ENCODE measurements at regions not wholly inside any gene's neighbourhood (a gene's known extent, or its start where the extent isn't known, plus 50 kb on each side); places are given as distances from the start of the nearest gene placed in this dataset.

DNA sequence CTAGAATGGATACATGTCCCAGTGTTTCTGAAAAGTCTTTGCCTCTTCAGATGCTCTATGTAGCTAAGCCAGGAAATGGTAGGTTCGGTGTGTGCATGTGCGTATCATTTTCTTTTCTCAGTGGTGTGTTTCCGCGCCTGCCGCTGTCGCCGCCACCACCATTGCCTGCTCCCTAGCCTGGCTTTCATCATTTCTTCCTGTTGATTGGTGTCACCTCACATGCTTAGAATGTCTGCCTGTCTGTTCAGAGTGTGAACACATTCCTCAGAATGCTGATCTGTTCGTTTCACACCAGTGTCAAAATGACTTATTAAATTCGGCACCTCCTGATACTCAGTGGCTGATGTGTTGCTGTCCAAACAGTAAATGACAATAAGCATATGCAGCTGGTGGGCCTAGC is 255.2 kb upstream of the SPRED2 start:
- no peak overlapping the region for H3K4me3 ChIP-seq (ENCODE audit: low read depth in 1 of 2, low read length in 2 of 2)
- no peaks in the 10 kb centered on the region for H3K4me1 ChIP-seq (ENCODE audit: insufficient read depth, low read length)
- H2AFZ ChIP-seq (ENCODE audit: low read depth, low read length), result no peak overlapping the region
- TF ChIP-seq, protein P1, sequence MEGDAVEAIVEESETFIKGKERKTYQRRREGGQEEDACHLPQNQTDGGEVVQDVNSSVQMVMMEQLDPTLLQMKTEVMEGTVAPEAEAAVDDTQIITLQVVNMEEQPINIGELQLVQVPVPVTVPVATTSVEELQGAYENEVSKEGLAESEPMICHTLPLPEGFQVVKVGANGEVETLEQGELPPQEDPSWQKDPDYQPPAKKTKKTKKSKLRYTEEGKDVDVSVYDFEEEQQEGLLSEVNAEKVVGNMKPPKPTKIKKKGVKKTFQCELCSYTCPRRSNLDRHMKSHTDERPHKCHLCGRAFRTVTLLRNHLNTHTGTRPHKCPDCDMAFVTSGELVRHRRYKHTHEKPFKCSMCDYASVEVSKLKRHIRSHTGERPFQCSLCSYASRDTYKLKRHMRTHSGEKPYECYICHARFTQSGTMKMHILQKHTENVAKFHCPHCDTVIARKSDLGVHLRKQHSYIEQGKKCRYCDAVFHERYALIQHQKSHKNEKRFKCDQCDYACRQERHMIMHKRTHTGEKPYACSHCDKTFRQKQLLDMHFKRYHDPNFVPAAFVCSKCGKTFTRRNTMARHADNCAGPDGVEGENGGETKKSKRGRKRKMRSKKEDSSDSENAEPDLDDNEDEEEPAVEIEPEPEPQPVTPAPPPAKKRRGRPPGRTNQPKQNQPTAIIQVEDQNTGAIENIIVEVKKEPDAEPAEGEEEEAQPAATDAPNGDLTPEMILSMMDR (IDR thresholded peaks at IDR 0.05; ENCODE audit: borderline replicate concordance, extremely low read depth, low read length, poor library complexity, severe bottlenecking), result no peak
- TF ChIP-seq EZH2 (IDR thresholded peaks at IDR 0.05; ENCODE audit: borderline replicate concordance, low read depth, low read length, severe bottlenecking), result no peak
- H3K36me3 ChIP-seq (ENCODE audit: insufficient read depth, low read length), result no peaks in the 10 kb centered on the region
- H4K20me1 ChIP-seq (ENCODE audit: insufficient read depth, low read length), result no peaks in the 10 kb centered on the region
- ATAC-seq (ENCODE audit: insufficient read depth, low read depth) (no peak), DNase-seq (no peak)
- H3K9ac ChIP-seq (ENCODE audit: low read depth, low read length), result no peak overlapping the region
- H3K79me2 ChIP-seq (ENCODE audit: insufficient read depth, low read length), result no peaks in the 10 kb centered on the region
- peaks cover 5% of the 10 kb centered on the region for H3K27me3 ChIP-seq (ENCODE audit: insufficient read depth, low read length, poor library complexity)
- H3K4me2 ChIP-seq (ENCODE audit: insufficient read depth, low read length), result no peak overlapping the region
- H3K9me3 ChIP-seq (ENCODE audit: insufficient read depth, low read length, severe bottlenecking), result no peaks in the 10 kb centered on the region
- H3K27ac ChIP-seq (ENCODE audit: low read length), result no peak overlapping the region

DNA sequence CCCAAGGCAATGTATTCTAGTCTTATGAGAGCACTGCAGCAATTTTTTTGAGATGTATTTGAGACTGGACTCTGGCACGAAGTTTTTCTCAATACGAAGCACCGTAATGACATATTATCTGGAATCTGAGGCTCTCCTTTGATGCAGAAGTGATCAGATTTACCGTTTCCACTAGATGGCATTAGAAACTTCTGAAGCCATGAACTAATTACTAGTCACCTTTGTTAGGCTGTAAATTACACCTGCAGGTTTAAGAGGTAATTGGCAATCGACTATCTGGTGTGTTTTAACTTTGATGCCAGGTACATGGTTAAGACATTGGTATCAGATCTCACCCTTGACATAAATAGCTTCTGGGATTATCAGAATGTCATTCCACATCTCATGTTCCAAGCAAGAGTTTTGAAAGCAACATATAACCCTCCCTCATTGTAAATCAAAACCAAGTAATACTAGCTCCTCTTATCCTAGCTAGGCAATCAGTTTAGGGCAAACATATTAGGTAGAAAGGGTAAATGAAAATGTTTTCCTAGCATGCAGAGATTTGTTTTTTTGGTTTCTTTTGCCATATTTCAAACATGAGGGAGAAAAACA is 254.6 kb upstream of the SPRED2 start:
- Histone ChIP-seq H3K4me1 (ENCODE audit: insufficient read depth, low read length) (no peaks in the 10 kb centered on the region), H3K9me3 (ENCODE audit: insufficient read depth, low read length, severe bottlenecking) (no peaks in the 10 kb centered on the region), H3K4me2 (ENCODE audit: insufficient read depth, low read length) (no peak overlapping the region), H3K27me3 (ENCODE audit: insufficient read depth, low read length, poor library complexity) (peaks cover 5% of the 10 kb centered on the region), H3K9ac (ENCODE audit: low read depth, low read length) (no peak overlapping the region), H3K79me2 (ENCODE audit: insufficient read depth, low read length) (no peaks in the 10 kb centered on the region), H3K4me3 (ENCODE audit: low read depth in 1 of 2, low read length in 2 of 2) (no peak overlapping the region), H3K36me3 (ENCODE audit: insufficient read depth, low read length) (no peaks in the 10 kb centered on the region), H2AFZ (ENCODE audit: low read depth, low read length) (no peak overlapping the region), H3K27ac (ENCODE audit: low read length) (no peak overlapping the region), H4K20me1 (ENCODE audit: insufficient read depth, low read length) (no peaks in the 10 kb centered on the region)
- TF ChIP-seq, protein P1 (IDR thresholded peaks at IDR 0.05; ENCODE audit: borderline replicate concordance, extremely low read depth, low read length, poor library complexity, severe bottlenecking), result peak; percentile 21
- no peak for TF ChIP-seq EZH2 (IDR thresholded peaks at IDR 0.05; ENCODE audit: borderline replicate concordance, low read depth, low read length, severe bottlenecking)
- DNase-seq, result no peak
- no peak for ATAC-seq (ENCODE audit: insufficient read depth, low read depth)

DNA sequence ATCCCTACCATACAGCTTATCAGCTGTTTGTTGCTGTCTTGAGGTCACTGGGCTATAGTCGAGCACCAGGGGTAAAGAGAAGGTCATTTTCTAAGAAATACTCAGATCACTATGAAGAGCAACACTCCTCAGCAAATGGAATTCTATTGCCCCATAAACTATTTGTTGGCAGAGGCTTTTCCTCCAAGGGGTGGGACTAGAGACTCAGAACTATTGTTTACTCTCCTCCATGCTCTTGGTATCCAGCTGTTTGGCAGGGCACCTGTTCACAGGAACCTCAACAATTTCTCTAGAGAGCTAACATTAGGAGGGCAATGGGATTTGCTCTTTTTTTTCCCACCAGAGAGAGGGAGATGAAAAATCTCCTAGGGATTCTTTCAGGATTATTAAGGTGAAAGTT is 249.1 kb upstream of the SPRED2 start:
- Histone ChIP-seq H3K4me2 (ENCODE audit: insufficient read depth, low read length) (no peak overlapping the region), H3K9me3 (ENCODE audit: insufficient read depth, low read length, severe bottlenecking) (no peaks in the 10 kb centered on the region), H3K79me2 (ENCODE audit: insufficient read depth, low read length) (no peaks in the 10 kb centered on the region), H3K27me3 (ENCODE audit: insufficient read depth, low read length, poor library complexity) (no peaks in the 10 kb centered on the region), H3K4me3 (ENCODE audit: low read depth in 1 of 2, low read length in 2 of 2) (no peak overlapping the region), H2AFZ (ENCODE audit: low read depth, low read length) (no peak overlapping the region), H3K9ac (ENCODE audit: low read depth, low read length) (no peak overlapping the region), H4K20me1 (ENCODE audit: insufficient read depth, low read length) (no peaks in the 10 kb centered on the region), H3K36me3 (ENCODE audit: insufficient read depth, low read length) (no peaks in the 10 kb centered on the region), H3K27ac (ENCODE audit: low read length) (no peak overlapping the region), H3K4me1 (ENCODE audit: insufficient read depth, low read length) (no peaks in the 10 kb centered on the region)
- ATAC-seq (ENCODE audit: insufficient read depth, low read depth), result no peak
- TF ChIP-seq, protein P1 (IDR thresholded peaks at IDR 0.05; ENCODE audit: borderline replicate concordance, extremely low read depth, low read length, poor library complexity, severe bottlenecking), result no peak
- TF ChIP-seq EZH2 (IDR thresholded peaks at IDR 0.05; ENCODE audit: borderline replicate concordance, low read depth, low read length, severe bottlenecking), result no peak
- DNase-seq, result no peak
